ENCODE measurements at regions not wholly inside any gene's neighbourhood (a gene's known extent, or its start where the extent isn't known, plus 50 kb on each side); places are given as distances from the start of the nearest gene placed in this dataset.

- H4K91ac ChIP-seq (ENCODE audit: insufficient read depth, low read depth, low read length), result no peak overlapping the region
- DNase-seq, result no peak
- no TSS peak for BruUV-seq (replicated peaks)
- no peak overlapping the region for H3K18ac ChIP-seq (ENCODE audit: low read depth, low read length)
- intact Hi-C loops (cut with micrococcal nuclease), result no loop called here
- H3K4me1 ChIP-seq (ENCODE audit: control insufficient read depth, insufficient read depth, low read length), result no peaks in the 10 kb centered on the region
- ATAC-seq (ENCODE audit: low read depth), result no peak
- ChIA-PET POLR2A (ENCODE audit: unreplicated experiment) (no interaction called here), CTCF (no interaction called here)
- no peak overlapping the region for H2BK15ac ChIP-seq (ENCODE audit: low read depth, low read length)
- H3K4ac ChIP-seq (ENCODE audit: low read depth, low read length), result no peak overlapping the region
- TF ChIP-seq RAD21 (IDR thresholded peaks at IDR 0.05; ENCODE audit: low read length) (no peak), USF2 (IDR thresholded peaks at IDR 0.05; ENCODE audit: low read depth, low read length) (no peak), MAZ (IDR thresholded peaks at IDR 0.05; ENCODE audit: borderline replicate concordance, low read depth, low read length) (no peak)
- no peak overlapping the region for H3K4me3 ChIP-seq (ENCODE audit: insufficient read depth, low read depth, low read length)
- dilution Hi-C loops (cut with HindIII; ENCODE audit: low sequenced_read_pairs, unreplicated experiment), result no loop called here
- WGBS, 2 experiments (ENCODE audit: extremely low coverage in 2 of 2, insufficient read length in 1 of 2), result no CpG with 5 or more reads among the region's 2 CpGs
- no peaks in the 10 kb centered on the region for H3K79me1 ChIP-seq (ENCODE audit: low read depth in 1 of 2, low read length in 2 of 2)
- H3K36me3 ChIP-seq (ENCODE audit: control insufficient read depth, insufficient read depth, low read length), result no peaks in the 10 kb centered on the region
- H3K23ac ChIP-seq (ENCODE audit: low read depth, low read length), result no peak overlapping the region
- no peak overlapping the region for H3K27ac ChIP-seq (ENCODE audit: insufficient read depth, low read length)
- no peak overlapping the region for H2BK20ac ChIP-seq (ENCODE audit: low read depth, low read length)
- H3K56ac ChIP-seq (ENCODE audit: extremely low read depth, insufficient read depth, low read length), result no peak overlapping the region
- H2AK5ac ChIP-seq (ENCODE audit: low read depth, low read length), result no peak overlapping the region
- in situ Hi-C loops (cut with MboI; ENCODE audit: low sequenced_read_pairs), result no loop called here
- H4K8ac ChIP-seq (ENCODE audit: low read depth in 2 of 2, low read length in 2 of 2), result no peak overlapping the region
- H2AK9ac ChIP-seq (replicated peaks; ENCODE audit: low read depth, low read length, poor library complexity), result no peak overlapping the region
- no peak overlapping the region for H3K4me2 ChIP-seq (ENCODE audit: low read depth, low read length)
- no peak overlapping the region for H4K5ac ChIP-seq (ENCODE audit: low read depth, low read length)
- no peak overlapping the region for H2AFZ ChIP-seq (replicated peaks; ENCODE audit: low read length, poor library complexity)
- no peak overlapping the region for H3K14ac ChIP-seq (replicated peaks; ENCODE audit: low read depth, low read length)
- no peak overlapping the region for H3K9ac ChIP-seq (ENCODE audit: low read depth, low read length)
- no peaks in the 10 kb centered on the region for H3K9me1 ChIP-seq (ENCODE audit: insufficient read depth, low read length)
- H2BK120ac ChIP-seq (ENCODE audit: low read depth, low read length), result no peak overlapping the region
- no peak overlapping the region for H2BK5ac ChIP-seq (ENCODE audit: low read depth, low read length, poor library complexity, severe bottlenecking)
- no peaks in the 10 kb centered on the region for H4K20me1 ChIP-seq (ENCODE audit: insufficient read depth, low read length)
- H3K27me3 ChIP-seq (ENCODE audit: control insufficient read depth, insufficient read depth, low read length), result no peaks in the 10 kb centered on the region
- no peaks in the 10 kb centered on the region for H3K9me3 ChIP-seq (ENCODE audit: control insufficient read depth, insufficient read depth, low read length)
Measured at GRCh38 chr4:111793433-111794091, 351.7 kb upstream of the FAM241A start.

Data from IMR-90 (cell line).